Keratinocyte (primary cell): ENCODE measurements at regions not wholly inside any gene's neighbourhood (a gene's known extent, or its start where the extent isn't known, plus 50 kb on each side); places are given as distances from the start of the nearest gene placed in this dataset.

ENCODE experiments used
- DNase-seq: peaks from one replicate; pipeline ENCODE4 v3.0.0-alpha.2; 2011; ENCODE audit warnings: low read depth, missing footprints, low spot score
- FAIRE-seq: peaks from 2 replicates; lab custom pipeline; 2011; peaks lifted over from hg19 to GRCh38; lab: Jason Lieb, UNC
- H2AFZ ChIP-seq: 2 replicates; pipeline ENCODE4 v1.6.0; 2012; ENCODE audit warnings: low read length, control low read depth, inconsistent platforms; ENCODE audit not compliant: control insufficient read depth
- H3K27ac ChIP-seq: 2 replicates; pipeline ENCODE4 v1.5.1; 2011; ENCODE audit warnings: low read length; ENCODE audit not compliant: control insufficient read depth, insufficient read depth
- H3K27me3 ChIP-seq: 3 replicates; pipeline ENCODE4 v1.6.0; 2011; ENCODE audit warnings: low read length; ENCODE audit not compliant: control insufficient read depth, insufficient read depth; ENCODE audit errors: extremely low read depth
- H3K36me3 ChIP-seq, 2 experiments: 2 replicates in 1 of 2; 3 replicates in 1 of 2; pipeline ENCODE4 v1.5.1; 2011; ENCODE audit warnings: low read length in 2 of 2, mild to moderate bottlenecking in 1 of 2; ENCODE audit not compliant: control insufficient read depth in 2 of 2, insufficient read depth in 2 of 2; ENCODE audit errors: extremely low read depth in 1 of 2
- H3K4me1 ChIP-seq: 3 replicates; pipeline ENCODE4 v1.5.1; 2011; ENCODE audit warnings: low read length; ENCODE audit not compliant: control insufficient read depth, insufficient read depth; ENCODE audit errors: extremely low read depth
- H3K4me2 ChIP-seq: 3 replicates; pipeline ENCODE4 v1.6.0; 2011; ENCODE audit warnings: low read depth, low read length; ENCODE audit not compliant: control insufficient read depth, insufficient read depth; ENCODE audit errors: extremely low read depth
- H3K4me3 ChIP-seq, 3 experiments: fragments of 200-600 bp in 1 of 3; sonication (generic) in 1 of 3; 2 replicates in 2 of 3; 3 replicates in 1 of 3; pipeline ENCODE4 v1.5.1; 2011 to 2016; ENCODE audit warnings: low read length in 3 of 3, mild to moderate bottlenecking in 3 of 3, control low read depth in 2 of 3, inconsistent platforms in 1 of 3, low read depth in 1 of 3, mixed read lengths in 1 of 3, mixed run types in 1 of 3, moderate library complexity in 1 of 3; ENCODE audit not compliant: control insufficient read depth in 2 of 3, insufficient read depth in 2 of 3; ENCODE audit errors: extremely low read depth in 1 of 3
- H3K79me2 ChIP-seq: 2 replicates; pipeline ENCODE4 v1.6.0; 2012; ENCODE audit warnings: low read length; ENCODE audit not compliant: control insufficient read depth, insufficient read depth
- H3K9ac ChIP-seq: 3 replicates; pipeline ENCODE4 v1.6.0; 2011; ENCODE audit warnings: low read length; ENCODE audit not compliant: control insufficient read depth, insufficient read depth; ENCODE audit errors: extremely low read depth
- H3K9me1 ChIP-seq: 3 replicates; pipeline ENCODE4 v1.6.0; 2011; ENCODE audit warnings: low read length; ENCODE audit not compliant: control insufficient read depth, insufficient read depth; ENCODE audit errors: extremely low read depth
- H3K9me3 ChIP-seq: 2 replicates; pipeline ENCODE4 v1.5.1; 2012; ENCODE audit warnings: low read depth, low read length; ENCODE audit not compliant: control insufficient read depth
- H4K20me1 ChIP-seq: 3 replicates; pipeline ENCODE4 v1.6.0; 2011; ENCODE audit warnings: low read length; ENCODE audit not compliant: control insufficient read depth, insufficient read depth; ENCODE audit errors: extremely low read depth
- EZH2 ChIP-seq: IDR thresholded peaks from one replicate; pipeline ENCODE4 v1.6.1; 2012; ENCODE audit warnings: inconsistent platforms, mild to moderate bottlenecking, low read length, moderate library complexity
- dilution Hi-C: fragments of 300-500 bp; cut with MboI; formaldehyde crosslinking; loops from one replicate; pipeline ENCODE4 v1.7.0; 2020; ENCODE audit warnings: low sequenced_read_pairs; ENCODE audit not compliant: extremely low pct_ligation_motif_present
- TF ChIP-seq, protein P1 (sequence below), 3 experiments: IDR thresholded peaks in 1 of 3; conservative IDR thresholded peaks in 1 of 3; optimal IDR thresholded peaks in 1 of 3; 2 replicates in 2 of 3; 3 replicates in 1 of 3; pipeline versions ENCODE3 to v1.5.1; 2011; ENCODE audit warnings: low read length in 3 of 3, mild to moderate bottlenecking in 3 of 3, moderate library complexity in 2 of 3, control low read depth in 1 of 3, inconsistent platforms in 1 of 3; ENCODE audit not compliant: insufficient read depth in 2 of 3; ENCODE audit errors: extremely low read depth in 1 of 3

DNA sequence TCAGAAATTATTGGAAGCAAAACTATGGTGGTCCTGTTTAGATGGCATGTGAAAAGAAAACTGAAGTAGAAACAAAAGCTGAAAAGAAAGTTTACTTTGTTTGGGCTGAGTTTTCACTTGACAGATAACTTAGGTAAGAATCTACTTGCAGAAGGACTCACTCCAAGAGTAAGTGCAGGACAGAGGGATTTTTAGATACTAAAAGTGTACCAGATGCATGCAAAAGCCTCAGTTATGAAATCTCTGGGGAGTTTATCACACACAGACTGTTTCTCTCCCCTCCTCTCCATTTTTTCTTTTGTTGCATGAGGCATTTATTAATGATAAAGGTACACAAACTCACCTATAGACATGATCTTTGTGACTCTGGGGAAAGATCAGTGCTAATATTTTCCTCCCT, 127.5 kb upstream of the GIMD1 start:
- no peaks in the 10 kb centered on the region for H3K4me1 ChIP-seq
- H3K27ac ChIP-seq = no peak overlapping the region
- FAIRE-seq = no peak
- TF ChIP-seq, protein P1, sequence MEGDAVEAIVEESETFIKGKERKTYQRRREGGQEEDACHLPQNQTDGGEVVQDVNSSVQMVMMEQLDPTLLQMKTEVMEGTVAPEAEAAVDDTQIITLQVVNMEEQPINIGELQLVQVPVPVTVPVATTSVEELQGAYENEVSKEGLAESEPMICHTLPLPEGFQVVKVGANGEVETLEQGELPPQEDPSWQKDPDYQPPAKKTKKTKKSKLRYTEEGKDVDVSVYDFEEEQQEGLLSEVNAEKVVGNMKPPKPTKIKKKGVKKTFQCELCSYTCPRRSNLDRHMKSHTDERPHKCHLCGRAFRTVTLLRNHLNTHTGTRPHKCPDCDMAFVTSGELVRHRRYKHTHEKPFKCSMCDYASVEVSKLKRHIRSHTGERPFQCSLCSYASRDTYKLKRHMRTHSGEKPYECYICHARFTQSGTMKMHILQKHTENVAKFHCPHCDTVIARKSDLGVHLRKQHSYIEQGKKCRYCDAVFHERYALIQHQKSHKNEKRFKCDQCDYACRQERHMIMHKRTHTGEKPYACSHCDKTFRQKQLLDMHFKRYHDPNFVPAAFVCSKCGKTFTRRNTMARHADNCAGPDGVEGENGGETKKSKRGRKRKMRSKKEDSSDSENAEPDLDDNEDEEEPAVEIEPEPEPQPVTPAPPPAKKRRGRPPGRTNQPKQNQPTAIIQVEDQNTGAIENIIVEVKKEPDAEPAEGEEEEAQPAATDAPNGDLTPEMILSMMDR (optimal IDR thresholded peaks at IDR 0.05 in 1 of 3, IDR thresholded peaks at IDR 0.05 in 1 of 3, conservative IDR thresholded peaks at IDR 0.05 in 1 of 3; ENCODE audit: extremely low read depth in 1 of 3, insufficient read depth in 2 of 3, low read length in 3 of 3) = no peak
- no peak for TF ChIP-seq EZH2
- H3K27me3 ChIP-seq = no peaks in the 10 kb centered on the region
- no peak for DNase-seq
- H2AFZ ChIP-seq = no peak overlapping the region
- H3K4me2 ChIP-seq = no peak overlapping the region
- H4K20me1 ChIP-seq = no peaks in the 10 kb centered on the region
- H3K9ac ChIP-seq = no peak overlapping the region
- H3K4me3 ChIP-seq = no peak overlapping the region
- dilution Hi-C loops = no loop called here
- H3K9me3 ChIP-seq = no peaks in the 10 kb centered on the region
- H3K79me2 ChIP-seq = no peaks in the 10 kb centered on the region
- no peaks in the 10 kb centered on the region for H3K9me1 ChIP-seq
- H3K36me3 ChIP-seq = no peaks in the 10 kb centered on the region

DNA sequence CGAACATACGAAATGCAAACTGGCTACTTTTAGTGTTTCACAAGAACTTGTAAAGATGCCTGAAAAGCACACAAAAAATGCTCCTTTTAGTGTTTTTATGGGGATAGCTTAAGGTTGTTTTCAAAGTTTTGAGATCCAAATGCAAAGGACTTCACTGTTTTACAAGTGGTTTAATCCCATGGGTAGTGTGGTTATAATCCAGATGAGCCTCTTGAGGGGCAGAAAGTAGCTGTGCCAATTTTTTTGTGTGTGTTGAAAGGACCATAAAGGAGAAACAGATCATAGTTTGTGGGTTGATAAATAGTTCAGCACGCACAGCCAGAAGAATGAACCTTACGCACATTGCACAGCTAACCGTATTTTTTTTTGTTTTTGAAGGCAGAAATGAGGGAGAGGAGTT, 126.9 kb upstream of the GIMD1 start:
- Histone ChIP-seq H4K20me1 (no peaks in the 10 kb centered on the region), H3K9me3 (no peaks in the 10 kb centered on the region), H3K9me1 (no peaks in the 10 kb centered on the region), H3K27ac (no peak overlapping the region), H3K4me2 (no peak overlapping the region), H3K4me3 (no peak overlapping the region), H3K4me1 (no peaks in the 10 kb centered on the region), H3K36me3 (no peaks in the 10 kb centered on the region), H2AFZ (no peak overlapping the region), H3K9ac (no peak overlapping the region), H3K27me3 (no peaks in the 10 kb centered on the region), H3K79me2 (no peaks in the 10 kb centered on the region)
- FAIRE-seq (no peak), DNase-seq (no peak)
- no peak for TF ChIP-seq EZH2
- TF ChIP-seq, protein P1 (optimal IDR thresholded peaks at IDR 0.05 in 1 of 3, IDR thresholded peaks at IDR 0.05 in 1 of 3, conservative IDR thresholded peaks at IDR 0.05 in 1 of 3; ENCODE audit: extremely low read depth in 1 of 3, insufficient read depth in 2 of 3, low read length in 3 of 3) = no peak
- dilution Hi-C loops = no loop called here
